GM19035 (cell line): ENCODE measurements at regions not wholly inside any gene's neighbourhood (a gene's known extent, or its start where the extent isn't known, plus 50 kb on each side); places are given as distances from the start of the nearest gene placed in this dataset.

ENCODE experiments used
- ATAC-seq: cut with Tn5 transposase; IDR thresholded peaks from one replicate; pipeline ENCODE4 v1.9.1; 2021; ENCODE audit not compliant: unreplicated experiment

- ATAC-seq: no peak
Observed at GRCh38 chr17:79478841-79479240, 132.0 kb downstream of the RBFOX3 start.

GRCh38 chr17:79478051-79478461, 132.8 kb downstream of the RBFOX3 start:
- no peak for ATAC-seq

GRCh38 chr17:79476074-79476652, 134.7 kb downstream of the RBFOX3 start:
- no peak for ATAC-seq

- no peak for ATAC-seq
Observed at GRCh38 chr17:79473876-79474440, 136.9 kb downstream of the RBFOX3 start.

- ATAC-seq: no peak
Observed at GRCh38 chr17:79473111-79473875, 137.6 kb downstream of the RBFOX3 start.

GRCh38 chr17:79470754-79471153, 140.1 kb downstream of the RBFOX3 start:
- no peak for ATAC-seq

- ATAC-seq: no peak
Observed at GRCh38 chr17:79469646-79470045, 141.2 kb downstream of the RBFOX3 start.

- no peak for ATAC-seq
Observed at GRCh38 chr17:79468183-79468944, 142.5 kb downstream of the RBFOX3 start.

GRCh38 chr17:79466562-79467350, 144.1 kb downstream of the RBFOX3 start:
- ATAC-seq: no peak

- no peak for ATAC-seq
Observed at GRCh38 chr17:79465681-79466025, 145.2 kb downstream of the RBFOX3 start.

- ATAC-seq: no peak
Observed at GRCh38 chr17:79465011-79465680, 145.7 kb downstream of the RBFOX3 start.

- ATAC-seq: no peak
Observed at GRCh38 chr17:79464318-79465010, 146.4 kb downstream of the RBFOX3 start.

- ATAC-seq: no peak
Observed at GRCh38 chr17:79463421-79464317, 147.2 kb downstream of the RBFOX3 start.

- no peak for ATAC-seq
Observed at GRCh38 chr17:79461041-79461440, 149.8 kb downstream of the RBFOX3 start.

- no peak for ATAC-seq
Observed at GRCh38 chr17:79459846-79460245, 151.0 kb downstream of the RBFOX3 start.

- ATAC-seq: no peak
Observed at GRCh38 chr17:79459003-79459655, 151.7 kb downstream of the RBFOX3 start.

- ATAC-seq: no peak
Observed at GRCh38 chr17:79458356-79458755, 152.5 kb downstream of the RBFOX3 start.

- ATAC-seq: no peak
Observed at GRCh38 chr17:79457889-79458288, 153.0 kb downstream of the RBFOX3 start.
